SK-N-MC (cell line): ENCODE measurements at regions not wholly inside any gene's neighbourhood (a gene's known extent, or its start where the extent isn't known, plus 50 kb on each side); places are given as distances from the start of the nearest gene placed in this dataset.

Experiments
- DNase-seq: peaks from one replicate; pipeline ENCODE4 v3.0.0-alpha.2; 2011; ENCODE audit warnings: low read depth, low spot score
- H3K27ac ChIP-seq: fragments of 200-600 bp; sonication (generic); 2 replicates; pipeline ENCODE4 v1.5.1; 2016; ENCODE audit warnings: mixed run types
- H3K36me3 ChIP-seq: fragments of 200-600 bp; sonication (generic); 2 replicates; pipeline ENCODE4 v1.6.1; 2017; ENCODE audit warnings: antibody characterized with exemption, low read length, mixed read lengths; ENCODE audit not compliant: insufficient read depth
- H3K4me3 ChIP-seq: fragments of 200-600 bp; sonication (generic); 2 replicates; pipeline ENCODE4 v1.5.1; 2016
- H3K9ac ChIP-seq: fragments of 200-600 bp; sonication (generic); 2 replicates; pipeline ENCODE4 v1.8.0; 2017; ENCODE audit warnings: mixed run types, mixed read lengths; ENCODE audit not compliant: insufficient read length
- H3K9me3 ChIP-seq: fragments of 200-600 bp; sonication (generic); 2 replicates; pipeline ENCODE4 v1.6.1; 2017; ENCODE audit warnings: low read depth, mild to moderate bottlenecking, antibody characterized with exemption, low read length, moderate library complexity, mixed read lengths
- EZH2 ChIP-seq: fragments of 200-600 bp; sonication (generic); IDR thresholded peaks from one replicate; pipeline ENCODE4 v1.6.1; 2017; ENCODE audit warnings: antibody characterized with exemption
- FOXP2 ChIP-seq: optimal IDR thresholded peaks from 2 replicates; pipeline ENCODE3; 2011; ENCODE audit warnings: mild to moderate bottlenecking, moderate library complexity; ENCODE audit not compliant: insufficient read depth; ENCODE audit errors: extremely low read length, control extremely low read depth
- POLR2AphosphoS5 ChIP-seq: IDR thresholded peaks from 2 replicates; pipeline ENCODE4 v1.6.1; 2012; ENCODE audit warnings: mild to moderate bottlenecking, low read depth, low read length, borderline replicate concordance

DNA sequence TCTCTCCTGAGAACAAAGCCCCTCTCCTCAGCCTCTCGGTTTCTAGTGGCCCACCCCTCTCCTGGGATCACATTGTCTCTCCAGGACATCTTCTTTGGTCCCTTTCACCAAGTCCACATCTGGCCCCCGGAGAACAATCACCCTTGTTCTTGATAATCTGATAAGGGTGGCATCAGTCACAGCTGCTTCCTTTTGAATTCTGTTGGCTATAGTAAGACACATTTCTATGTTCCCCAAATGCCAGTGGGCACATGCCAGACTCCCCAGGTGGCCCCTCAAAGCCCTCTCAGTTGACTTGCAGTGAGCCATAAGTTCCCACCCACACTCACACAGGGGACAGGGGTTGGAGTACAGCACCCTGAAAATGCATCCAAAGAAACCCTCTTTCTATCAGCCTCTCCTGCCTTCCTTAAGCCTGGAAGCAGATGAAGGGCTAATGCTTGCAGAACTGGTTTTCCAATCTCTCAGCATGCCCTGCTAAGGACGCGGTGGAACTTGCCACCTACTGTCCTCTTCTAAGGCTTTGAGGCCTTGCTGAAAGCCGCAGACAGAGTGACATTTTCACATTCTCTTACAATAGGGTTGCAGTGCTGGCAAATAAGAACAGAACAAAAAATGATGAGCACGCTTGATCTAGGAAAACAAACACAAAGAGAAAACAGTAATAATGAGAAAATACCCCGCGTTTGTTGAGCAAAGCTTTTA is 101.3 kb upstream of the SLCO3A1 start:
- DNase-seq: no peak
- TF ChIP-seq EZH2 (no peak), FOXP2 (no peak), POLR2AphosphoS5 (no peak)
- Histone ChIP-seq H3K36me3 (no peaks in the 10 kb centered on the region), H3K27ac (no peak overlapping the region), H3K4me3 (no peak overlapping the region), H3K9me3 (no peaks in the 10 kb centered on the region), H3K9ac (no peak overlapping the region)

DNA sequence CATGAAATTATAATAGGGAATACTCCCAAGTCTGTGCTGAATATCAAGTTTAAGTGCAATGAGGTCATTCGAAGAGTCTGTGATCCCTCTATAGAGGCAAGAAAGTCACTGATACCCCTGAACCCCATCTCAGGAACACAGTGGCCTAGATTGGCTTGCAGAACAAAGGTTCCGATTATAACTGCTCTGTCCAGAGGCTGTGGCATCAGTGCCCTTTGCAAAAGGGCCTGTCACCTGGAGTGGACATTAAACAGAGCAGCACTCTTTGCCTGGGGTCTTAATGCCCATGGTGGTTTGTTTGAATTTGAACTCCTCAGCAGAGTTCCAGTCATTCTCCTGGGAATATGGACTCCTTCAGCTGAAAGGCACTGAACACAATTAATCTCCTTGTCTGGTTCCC is 93.9 kb upstream of the SLCO3A1 start:
- Histone ChIP-seq H3K36me3 (no peaks in the 10 kb centered on the region), H3K27ac (no peak overlapping the region), H3K9me3 (no peaks in the 10 kb centered on the region), H3K4me3 (no peak overlapping the region), H3K9ac (no peak overlapping the region)
- TF ChIP-seq FOXP2: no peak
- TF ChIP-seq POLR2AphosphoS5: no peak
- no peak for TF ChIP-seq EZH2
- no peak for DNase-seq

DNA sequence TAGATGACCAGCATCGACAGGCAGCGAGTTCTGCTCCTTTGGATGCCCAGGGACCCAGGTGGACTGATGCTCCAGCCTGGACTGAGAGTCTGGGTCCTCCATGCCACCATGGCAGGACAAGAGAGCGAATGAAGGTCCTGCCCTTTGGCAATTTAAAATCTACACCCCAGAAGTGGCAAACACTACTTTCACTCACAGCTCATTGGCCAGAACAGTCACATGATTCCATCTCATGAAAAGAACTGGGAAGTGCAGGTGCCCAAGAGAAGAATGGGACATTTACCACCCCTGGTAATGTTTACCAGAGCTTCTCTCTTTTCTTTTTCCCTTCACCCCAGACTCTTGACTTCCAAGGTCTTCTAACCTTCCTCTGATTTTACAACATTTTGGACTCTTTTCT is 87.8 kb upstream of the SLCO3A1 start:
- DNase-seq: no peak
- Histone ChIP-seq H3K4me3 (no peak overlapping the region), H3K9me3 (no peaks in the 10 kb centered on the region), H3K36me3 (no peaks in the 10 kb centered on the region), H3K9ac (no peak overlapping the region), H3K27ac (no peak overlapping the region)
- no peak for TF ChIP-seq EZH2
- no peak for TF ChIP-seq FOXP2
- no peak for TF ChIP-seq POLR2AphosphoS5

DNA sequence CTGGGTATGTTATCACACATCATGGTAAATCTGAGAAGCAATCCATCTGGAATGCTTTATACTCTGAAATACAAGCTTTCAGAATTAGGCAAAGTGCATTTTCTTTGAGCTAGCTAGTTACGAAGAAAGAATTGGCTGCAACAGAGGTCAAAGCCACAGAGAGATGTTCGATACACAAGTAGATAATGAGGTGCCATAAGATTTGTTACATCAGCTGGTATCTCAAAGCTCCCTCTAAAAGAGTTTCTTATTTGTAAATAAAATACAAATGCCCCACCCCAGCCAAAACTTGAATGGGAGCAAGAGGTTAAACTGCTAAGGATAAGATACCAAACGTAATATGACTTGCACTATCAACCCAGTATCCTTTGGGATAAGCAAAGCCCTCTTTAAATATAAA is 84.0 kb upstream of the SLCO3A1 start:
- no peak overlapping the region for H3K27ac ChIP-seq
- H3K9me3 ChIP-seq: no peaks in the 10 kb centered on the region

DNA sequence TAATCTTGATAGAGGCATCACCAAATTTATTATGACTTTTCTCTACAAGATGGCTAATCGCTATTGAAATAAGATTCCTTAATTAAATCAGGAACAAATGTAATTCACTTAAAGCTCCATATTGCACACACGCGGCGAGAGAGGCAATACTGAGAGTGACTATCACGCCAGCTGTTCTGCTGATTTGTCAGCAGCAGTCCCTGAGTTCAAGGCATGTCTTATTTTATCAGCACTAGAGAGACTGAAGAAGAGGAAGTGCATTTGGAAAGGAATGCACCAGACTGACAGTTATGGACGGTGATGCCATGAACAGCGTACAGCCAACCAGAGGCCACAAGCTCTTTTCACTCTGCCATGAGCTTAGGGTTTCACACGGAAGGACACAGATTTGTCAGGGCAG is 83.6 kb upstream of the SLCO3A1 start:
- Histone ChIP-seq H3K36me3 (no peaks in the 10 kb centered on the region), H3K9ac (no peak overlapping the region), H3K27ac (no peak overlapping the region), H3K9me3 (no peaks in the 10 kb centered on the region), H3K4me3 (no peak overlapping the region)
- DNase-seq: no peak
- TF ChIP-seq POLR2AphosphoS5: no peak
- no peak for TF ChIP-seq EZH2
- no peak for TF ChIP-seq FOXP2

More for the DNA sequence above, 84.0 kb upstream of the SLCO3A1 start:
- Histone ChIP-seq H3K4me3 (no peak overlapping the region), H3K36me3 (no peaks in the 10 kb centered on the region), H3K9ac (no peak overlapping the region)
- TF ChIP-seq FOXP2: no peak
- TF ChIP-seq EZH2: no peak
- no peak for TF ChIP-seq POLR2AphosphoS5
- DNase-seq: no peak

DNA sequence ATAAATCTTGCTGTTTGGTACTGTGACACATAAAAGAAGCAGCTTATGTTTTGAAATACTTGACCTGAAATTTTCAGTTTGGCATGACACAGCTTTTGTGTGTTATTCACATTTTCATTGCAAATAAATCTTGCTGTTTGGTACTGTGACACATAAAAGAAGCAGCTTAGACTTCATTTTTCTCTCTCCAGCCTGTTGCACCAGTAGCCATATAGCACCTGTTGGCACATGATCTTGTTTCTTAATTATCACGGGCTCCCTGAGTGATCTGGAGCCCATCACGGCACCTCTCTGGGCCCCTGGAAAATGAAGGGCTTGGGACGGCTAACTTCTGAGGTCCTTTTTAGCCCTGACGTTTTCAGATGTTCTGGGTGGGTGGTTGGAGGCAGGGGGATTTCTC is 77.4 kb upstream of the SLCO3A1 start:
- no peak overlapping the region for H3K4me3 ChIP-seq
- DNase-seq: no peak
- TF ChIP-seq EZH2 (no peak), FOXP2 (no peak), POLR2AphosphoS5 (no peak)
- no peak overlapping the region for H3K27ac ChIP-seq
- no peaks in the 10 kb centered on the region for H3K9me3 ChIP-seq
- no peaks in the 10 kb centered on the region for H3K36me3 ChIP-seq
- H3K9ac ChIP-seq: no peak overlapping the region

DNA sequence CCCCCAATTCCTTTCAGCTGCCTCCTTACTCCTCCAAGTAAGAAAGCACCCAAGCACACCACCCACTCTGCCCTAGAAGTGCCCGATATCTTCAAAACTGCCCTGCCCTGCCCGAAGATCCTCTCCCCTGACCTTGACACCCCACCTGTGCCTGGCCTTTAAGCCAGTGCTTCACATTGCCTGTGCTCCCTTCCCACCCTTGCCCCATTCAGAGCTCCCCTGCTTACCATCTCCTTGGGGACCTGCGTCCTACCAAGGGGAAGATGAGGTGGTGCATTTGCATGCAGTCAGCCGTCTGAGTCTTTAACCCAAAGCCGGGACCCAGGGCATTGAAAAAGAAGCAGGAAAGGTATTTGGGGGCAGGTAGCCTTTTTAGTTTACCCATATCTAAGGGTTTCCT is 73.5 kb upstream of the SLCO3A1 start:
- no peak for TF ChIP-seq POLR2AphosphoS5
- no peak for TF ChIP-seq EZH2
- no peak for TF ChIP-seq FOXP2
- H3K9ac ChIP-seq: no peak overlapping the region
- no peak for DNase-seq

DNA sequence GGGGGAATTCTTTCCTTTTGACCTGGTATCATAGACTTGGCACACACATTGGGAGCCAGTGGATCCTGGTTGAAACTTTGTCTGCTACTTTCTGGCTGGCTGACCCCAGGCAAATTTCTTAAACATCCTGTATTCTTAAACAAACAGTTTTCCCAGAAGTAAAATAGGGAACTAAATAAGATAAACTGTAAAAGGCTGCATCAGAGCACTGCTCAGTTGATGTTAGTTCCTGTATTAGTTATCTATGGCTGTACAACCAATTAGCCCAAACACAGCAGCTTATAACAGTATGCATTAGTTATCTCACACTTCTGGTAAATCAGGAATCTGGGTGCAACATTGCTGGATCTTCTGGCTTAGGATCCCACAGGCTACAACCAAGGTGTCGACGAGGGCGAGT is 73.1 kb upstream of the SLCO3A1 start:
- Histone ChIP-seq H3K27ac (no peak overlapping the region), H3K4me3 (no peak overlapping the region), H3K9me3 (no peaks in the 10 kb centered on the region), H3K36me3 (no peaks in the 10 kb centered on the region), H3K9ac (no peak overlapping the region)
- no peak for DNase-seq
- TF ChIP-seq POLR2AphosphoS5: no peak
- no peak for TF ChIP-seq FOXP2
- no peak for TF ChIP-seq EZH2

More for the DNA sequence above, 73.5 kb upstream of the SLCO3A1 start:
- no peaks in the 10 kb centered on the region for H3K36me3 ChIP-seq
- no peaks in the 10 kb centered on the region for H3K9me3 ChIP-seq
- no peak overlapping the region for H3K27ac ChIP-seq
- H3K4me3 ChIP-seq: no peak overlapping the region

DNA sequence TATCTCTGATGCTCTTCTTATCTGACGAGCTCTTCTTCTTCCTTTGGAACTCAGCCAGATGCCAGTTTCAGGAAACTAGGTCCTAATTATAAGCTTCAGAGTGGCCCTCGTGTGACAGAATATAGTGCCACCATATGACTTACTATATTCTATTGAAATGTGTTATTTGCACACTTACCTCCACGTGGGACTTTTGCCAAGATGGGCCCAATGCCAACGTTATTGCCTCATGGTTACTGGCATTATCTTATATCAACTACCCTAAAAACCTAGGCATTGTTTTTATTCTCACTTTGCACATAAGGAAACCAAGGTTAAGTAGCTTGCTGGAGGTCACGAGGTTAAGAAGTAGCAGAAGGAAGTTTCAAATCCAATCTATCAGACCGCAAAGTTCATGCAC is 71.3 kb upstream of the SLCO3A1 start:
- DNase-seq: no peak
- Histone ChIP-seq H3K27ac (no peak overlapping the region), H3K9me3 (no peaks in the 10 kb centered on the region), H3K4me3 (no peak overlapping the region), H3K36me3 (no peaks in the 10 kb centered on the region), H3K9ac (no peak overlapping the region)
- TF ChIP-seq EZH2 (no peak), POLR2AphosphoS5 (no peak)
